ENCODE measurements at regions not wholly inside any gene's neighbourhood (a gene's known extent, or its start where the extent isn't known, plus 50 kb on each side); places are given as distances from the start of the nearest gene placed in this dataset.
"Not testable (repeated sequence)": the region's sequence is repeated elsewhere in the genome, so short reads cannot be mapped to it uniquely, and the experiment has no call there.

GRCh38 chr9:115300116-115300515 is 182.2 kb upstream of the TNC start:
- no peak for DNase-seq (ENCODE audit: low read depth in 3 of 3, low spot score in 2 of 3)

GRCh38 chr9:115300874-115301273 is 182.9 kb upstream of the TNC start:
- no peak for DNase-seq (ENCODE audit: low read depth in 3 of 3, low spot score in 2 of 3)

GRCh38 chr9:115301581-115301980 is 183.6 kb upstream of the TNC start:
- DNase-seq (ENCODE audit: low read depth in 3 of 3, low spot score in 2 of 3): no peak

- no peak for DNase-seq (ENCODE audit: low read depth in 3 of 3, low spot score in 2 of 3)
These were observed 187.6 kb upstream of the TNC start for GRCh38 chr9:115305543-115305942.

GRCh38 chr9:115306865-115307264 is 188.9 kb upstream of the TNC start:
- no peak for DNase-seq (ENCODE audit: low read depth in 3 of 3, low spot score in 2 of 3)

GRCh38 chr9:115313545-115313944 is 195.6 kb upstream of the TNC start:
- DNase-seq (ENCODE audit: low read depth in 3 of 3, low spot score in 2 of 3): no peak

- DNase-seq (ENCODE audit: low read depth in 3 of 3, low spot score in 2 of 3): no peak
These were observed 208.5 kb upstream of the TNC start for GRCh38 chr9:115326461-115326860.

GRCh38 chr9:115327436-115328122 is 209.6 kb upstream of the TNC start:
- DNase-seq (ENCODE audit: low read depth in 3 of 3, low spot score in 2 of 3): no peak

- no peak for DNase-seq (ENCODE audit: low read depth in 3 of 3, low spot score in 2 of 3)
These were observed 210.3 kb upstream of the TNC start for GRCh38 chr9:115328228-115328627.

GRCh38 chr9:115328677-115329076 is 210.7 kb upstream of the TNC start:
- DNase-seq (ENCODE audit: low read depth in 3 of 3, low spot score in 2 of 3): no peak

- no peak for DNase-seq (ENCODE audit: low read depth in 3 of 3, low spot score in 2 of 3)
These were observed 215.5 kb upstream of the TNC start for GRCh38 chr9:115333277-115334070.

GRCh38 chr9:115335439-115335838 is 217.5 kb upstream of the TNC start:
- DNase-seq (ENCODE audit: low read depth in 3 of 3, low spot score in 2 of 3): no peak

GRCh38 chr9:115340314-115340713 is 222.4 kb upstream of the TNC start:
- DNase-seq (ENCODE audit: low read depth in 3 of 3, low spot score in 2 of 3): no peak

- no peak for DNase-seq (ENCODE audit: low read depth in 3 of 3, low spot score in 2 of 3)
These were observed 223.5 kb upstream of the TNC start for GRCh38 chr9:115341426-115341825.

- not testable (repeated sequence) for DNase-seq (ENCODE audit: low read depth in 3 of 3, low spot score in 2 of 3)
These were observed 229.8 kb upstream of the TNC start for GRCh38 chr9:115347776-115348175.

- DNase-seq (ENCODE audit: low read depth in 3 of 3, low spot score in 2 of 3): not testable (repeated sequence)
These were observed 231.0 kb upstream of the TNC start for GRCh38 chr9:115348936-115349335.

- DNase-seq (ENCODE audit: low read depth in 3 of 3, low spot score in 2 of 3): no peak
These were observed 231.6 kb upstream of the TNC start for GRCh38 chr9:115349542-115349941.

- DNase-seq (ENCODE audit: low read depth in 3 of 3, low spot score in 2 of 3): no peak
These were observed 232.6 kb upstream of the TNC start for GRCh38 chr9:115350548-115350947.

- DNase-seq (ENCODE audit: low read depth in 3 of 3, low spot score in 2 of 3): no peak
These were observed 235.7 kb upstream of the TNC start for GRCh38 chr9:115353681-115354080.

GRCh38 chr9:115357821-115358220 is 239.9 kb upstream of the TNC start:
- DNase-seq (ENCODE audit: low read depth in 3 of 3, low spot score in 2 of 3): no peak

GRCh38 chr9:115359017-115359780 is 241.2 kb upstream of the TNC start:
- no peak for DNase-seq (ENCODE audit: low read depth in 3 of 3, low spot score in 2 of 3)

GRCh38 chr9:115360122-115360521 is 242.2 kb upstream of the TNC start:
- no peak for DNase-seq (ENCODE audit: low read depth in 3 of 3, low spot score in 2 of 3)
